Mucosa of descending colon (tissue), 3 donors: ENCODE measurements at regions not wholly inside any gene's neighbourhood (a gene's known extent, or its start where the extent isn't known, plus 50 kb on each side); places are given as distances from the start of the nearest gene placed in this dataset.

Experiments used
- ATAC-seq: fragments of 200-7000 bp; cut with Tn5 transposase; one replicate; pipeline ENCODE4 v1.9.1; 2020; ENCODE audit warnings: mild to moderate bottlenecking, moderate library complexity
- DNase-seq, 3 donors: peaks; one replicate each; pipeline ENCODE4 v3.0.0-alpha.2; 2020
- H3K36me3 ChIP-seq: fragments of 200-600 bp; one replicate; pipeline ENCODE4 v1.8.0; 2021; ENCODE audit warnings: low read depth, mild to moderate bottlenecking
- H3K4me1 ChIP-seq: fragments of 200-600 bp; one replicate; pipeline ENCODE4 v1.8.0; 2021; ENCODE audit warnings: low read depth, mild to moderate bottlenecking
- H3K4me3 ChIP-seq: fragments of 200-600 bp; one replicate; pipeline ENCODE4 v1.8.0; 2021; ENCODE audit warnings: mild to moderate bottlenecking
- H3K9me3 ChIP-seq: fragments of 200-600 bp; one replicate; pipeline ENCODE4 v1.8.0; 2021; ENCODE audit warnings: mild to moderate bottlenecking
- CTCF ChIP-seq: fragments of 200-600 bp; IDR thresholded peaks from one replicate; pipeline ENCODE4 v1.8.0; 2022; ENCODE audit warnings: antibody characterized with exemption, mild to moderate bottlenecking
- intact Hi-C, 2 donors: fragments of 100-400 bp; cut with DNase I in 1 of 2; cut with micrococcal nuclease in 1 of 2; formaldehyde crosslinking; loops; one replicate each; pipeline versions ENCODE4 v1.11.0 to v1.11.1; 2022; cut with DNase I, micrococcal nuclease
- donor health status: DM: no; HTN: no; CAD: no; lungs with moderate emphysema.
- donor health status: DM: no; HTN: no; CAD: no.
- donor health status: DM: no; HTN: yes; CAD: no.

GRCh38 chr17:77441130-77441920 lies 300.6 kb downstream of the SEC14L1 start:
- H3K4me3 ChIP-seq, result no peak overlapping the region
- H3K9me3 ChIP-seq, result no peaks in the 10 kb centered on the region
- H3K36me3 ChIP-seq, result no peaks in the 10 kb centered on the region
- ATAC-seq (peak; percentile 38), DNase-seq (peak in 1 of 3 donors; percentile 54)
- no peak for TF ChIP-seq CTCF
- peaks cover 47% of the 10 kb centered on the region for H3K4me1 ChIP-seq
- intact Hi-C loops, result no loop called here

- Histone ChIP-seq H3K36me3 (no peaks in the 10 kb centered on the region), H3K4me1 (peaks cover 44% of the 10 kb centered on the region), H3K9me3 (no peaks in the 10 kb centered on the region), H3K4me3 (no peak overlapping the region)
- ATAC-seq (no peak), DNase-seq (no peak)
- intact Hi-C loops, result no loop called here
- TF ChIP-seq CTCF, result no peak
These were observed 301.2 kb downstream of the SEC14L1 start for GRCh38 chr17:77441940-77442339.

GRCh38 chr17:77442976-77443747 lies 302.4 kb downstream of the SEC14L1 start:
- intact Hi-C loops, result no loop called here
- ATAC-seq (no peak), DNase-seq (no peak)
- no peaks in the 10 kb centered on the region for H3K9me3 ChIP-seq
- no peak overlapping the region for H3K4me3 ChIP-seq
- H3K4me1 ChIP-seq, result peaks cover 42% of the 10 kb centered on the region
- no peak for TF ChIP-seq CTCF
- H3K36me3 ChIP-seq, result no peaks in the 10 kb centered on the region

- H3K4me1 ChIP-seq, result peaks cover 42% of the 10 kb centered on the region
These were observed 303.0 kb downstream of the SEC14L1 start for GRCh38 chr17:77443748-77444260.

GRCh38 chr17:77444628-77444983 lies 303.8 kb downstream of the SEC14L1 start:
- intact Hi-C loops, result no loop called here
- DNase-seq, result peak in 1 of 3 donors; percentile 49
- Histone ChIP-seq H3K9me3 (no peaks in the 10 kb centered on the region), H3K4me3 (no peak overlapping the region), H3K36me3 (no peaks in the 10 kb centered on the region), H3K4me1 (peaks cover 49% of the 10 kb centered on the region)
- ATAC-seq, result no peak
- no peak for TF ChIP-seq CTCF

More at GRCh38 chr17:77443748-77444260, 303.0 kb downstream of the SEC14L1 start:
- ATAC-seq (no peak), DNase-seq (no peak)
- intact Hi-C loops, result no loop called here
- no peak for TF ChIP-seq CTCF
- H3K9me3 ChIP-seq, result no peaks in the 10 kb centered on the region
- H3K36me3 ChIP-seq, result no peaks in the 10 kb centered on the region
- H3K4me3 ChIP-seq, result no peak overlapping the region
